ENCODE measurements at regions not wholly inside any gene's neighbourhood (a gene's known extent, or its start where the extent isn't known, plus 50 kb on each side); places are given as distances from the start of the nearest gene placed in this dataset.

GRCh38 chr5:74290634-74291241 lies 349.8 kb downstream of the ENC1 start:
- no peak for DNase-seq

GRCh38 chr5:74289691-74290090 lies 350.8 kb downstream of the ENC1 start:
- no peak for DNase-seq

GRCh38 chr5:74289238-74289637 lies 351.3 kb downstream of the ENC1 start:
- DNase-seq: no peak

- DNase-seq: peak in 1 of 3 donors; percentile 77
Measured at GRCh38 chr5:74288448-74289108, 351.9 kb downstream of the ENC1 start.

- DNase-seq: no peak
Measured at GRCh38 chr5:74288038-74288437, 352.5 kb downstream of the ENC1 start.

- DNase-seq: no peak
Measured at GRCh38 chr5:74286734-74287695, 353.5 kb downstream of the ENC1 start.

- no peak for DNase-seq
Measured at GRCh38 chr5:74285675-74286280, 354.8 kb downstream of the ENC1 start.

GRCh38 chr5:74282490-74282889 lies 358.0 kb downstream of the ENC1 start:
- no peak for DNase-seq

- DNase-seq: no peak
Measured at GRCh38 chr5:74281166-74281565, 359.4 kb downstream of the ENC1 start.

GRCh38 chr5:74280306-74280705 lies 360.2 kb downstream of the ENC1 start:
- no peak for DNase-seq

GRCh38 chr5:74279244-74279643 lies 361.3 kb downstream of the ENC1 start:
- no peak for DNase-seq

GRCh38 chr5:74277418-74277817 lies 363.1 kb downstream of the ENC1 start:
- no peak for DNase-seq

GRCh38 chr5:74275171-74275992 lies 365.1 kb downstream of the ENC1 start:
- peak; percentile 34 to 72 (median 70) for DNase-seq

GRCh38 chr5:74274326-74274725 lies 366.2 kb downstream of the ENC1 start:
- DNase-seq: no peak

- DNase-seq: peak in 2 of 3 donors; percentile 45 to 54
Measured at GRCh38 chr5:74272831-74273451, 367.6 kb downstream of the ENC1 start.

GRCh38 chr5:74272024-74272775 lies 368.3 kb downstream of the ENC1 start:
- DNase-seq: no peak

GRCh38 chr5:74268297-74268696 lies 372.2 kb downstream of the ENC1 start:
- DNase-seq: no peak

GRCh38 chr5:74266836-74267235 lies 373.7 kb downstream of the ENC1 start:
- DNase-seq: no peak

GRCh38 chr5:74266132-74266531 lies 374.4 kb downstream of the ENC1 start:
- no peak for DNase-seq
